ENCODE measurements at regions not wholly inside any gene's neighbourhood (a gene's known extent, or its start where the extent isn't known, plus 50 kb on each side); places are given as distances from the start of the nearest gene placed in this dataset.

GRCh38 chr2:82055846-82056245, 1751.3 kb upstream of the LRRTM1 start:
- Histone ChIP-seq H3K4me2 (ENCODE audit: low read depth, low read length, poor library complexity, severe bottlenecking) (no peak overlapping the region), H2AFZ (ENCODE audit: low read depth, low read length, severe bottlenecking) (no peak overlapping the region)

GRCh38 chr2:82043867-82044266, 1739.3 kb upstream of the LRRTM1 start:
- Histone ChIP-seq H4K20me1 (ENCODE audit: low read depth, low read length) (no peaks in the 10 kb centered on the region), H3K9me2 (replicated peaks; ENCODE audit: insufficient read depth, low read length) (no peaks in the 10 kb centered on the region), H3K36me3 (ENCODE audit: low read length) (no peaks in the 10 kb centered on the region), H3K27ac (ENCODE audit: low read depth, low read length) (no peak overlapping the region), H2AFZ (ENCODE audit: low read depth, low read length, severe bottlenecking) (no peak overlapping the region), H3F3A (ENCODE audit: insufficient read depth) (no peaks in the 10 kb centered on the region), H3K4me3 (ENCODE audit: insufficient read depth, low read length, poor library complexity, severe bottlenecking) (no peak overlapping the region), H3K4me2 (ENCODE audit: low read depth, low read length, poor library complexity, severe bottlenecking) (no peak overlapping the region), H3K9ac (ENCODE audit: low read length) (no peak overlapping the region), H3K9me3 (ENCODE audit: insufficient read depth, low read length) (no peaks in the 10 kb centered on the region), H3K79me2 (ENCODE audit: insufficient read depth, low read length) (no peaks in the 10 kb centered on the region), H3K27me3 (ENCODE audit: low read length) (no peaks in the 10 kb centered on the region)
- no peak for TF ChIP-seq EZH2phosphoT487 (conservative IDR thresholded peaks at IDR 0.05; ENCODE audit: low read length)
- no peak for TF ChIP-seq CTCF (IDR thresholded peaks at IDR 0.05; ENCODE audit: insufficient read depth, low read length, poor library complexity, severe bottlenecking)

More at GRCh38 chr2:82055846-82056245, 1751.3 kb upstream of the LRRTM1 start:
- H4K20me1 ChIP-seq (ENCODE audit: low read depth, low read length) = no peaks in the 10 kb centered on the region
- no peak overlapping the region for H3K4me3 ChIP-seq (ENCODE audit: insufficient read depth, low read length, poor library complexity, severe bottlenecking)
- no peak overlapping the region for H3K27ac ChIP-seq (ENCODE audit: low read depth, low read length)
- no peaks in the 10 kb centered on the region for H3K36me3 ChIP-seq (ENCODE audit: low read length)
- H3K79me2 ChIP-seq (ENCODE audit: insufficient read depth, low read length) = no peaks in the 10 kb centered on the region
- no peak for TF ChIP-seq EZH2phosphoT487 (conservative IDR thresholded peaks at IDR 0.05; ENCODE audit: low read length)
- no peak for TF ChIP-seq CTCF (IDR thresholded peaks at IDR 0.05; ENCODE audit: insufficient read depth, low read length, poor library complexity, severe bottlenecking)
- no peaks in the 10 kb centered on the region for H3K27me3 ChIP-seq (ENCODE audit: low read length)
- H3K9me2 ChIP-seq (replicated peaks; ENCODE audit: insufficient read depth, low read length) = no peaks in the 10 kb centered on the region
- no peaks in the 10 kb centered on the region for H3K9me3 ChIP-seq (ENCODE audit: insufficient read depth, low read length)
- H3K9ac ChIP-seq (ENCODE audit: low read length) = no peak overlapping the region
- H3F3A ChIP-seq (ENCODE audit: insufficient read depth) = no peaks in the 10 kb centered on the region

GRCh38 chr2:82027921-82028615, 1723.5 kb upstream of the LRRTM1 start:
- Histone ChIP-seq H3K9ac (ENCODE audit: low read length) (no peak overlapping the region), H2AFZ (ENCODE audit: low read depth, low read length, severe bottlenecking) (no peak overlapping the region), H3K36me3 (ENCODE audit: low read length) (no peaks in the 10 kb centered on the region), H3K9me3 (ENCODE audit: insufficient read depth, low read length) (no peaks in the 10 kb centered on the region), H3K79me2 (ENCODE audit: insufficient read depth, low read length) (no peaks in the 10 kb centered on the region), H3F3A (ENCODE audit: insufficient read depth) (no peaks in the 10 kb centered on the region), H3K4me2 (ENCODE audit: low read depth, low read length, poor library complexity, severe bottlenecking) (no peak overlapping the region), H3K27me3 (ENCODE audit: low read length) (no peaks in the 10 kb centered on the region), H3K9me2 (replicated peaks; ENCODE audit: insufficient read depth, low read length) (no peaks in the 10 kb centered on the region), H3K4me3 (ENCODE audit: insufficient read depth, low read length, poor library complexity, severe bottlenecking) (no peak overlapping the region), H4K20me1 (ENCODE audit: low read depth, low read length) (no peaks in the 10 kb centered on the region), H3K27ac (ENCODE audit: low read depth, low read length) (no peak overlapping the region)
- TF ChIP-seq EZH2phosphoT487 (conservative IDR thresholded peaks at IDR 0.05; ENCODE audit: low read length) (no peak), CTCF (IDR thresholded peaks at IDR 0.05; ENCODE audit: insufficient read depth, low read length, poor library complexity, severe bottlenecking) (no peak)

Measured in SU-DHL-6 (cell line).